Naive thymus-derived CD4-positive, alpha-beta T cell (primary cell): ENCODE measurements at regions not wholly inside any gene's neighbourhood (a gene's known extent, or its start where the extent isn't known, plus 50 kb on each side); places are given as distances from the start of the nearest gene placed in this dataset.

Experiments
- ATAC-seq: fragments of 150-1000 bp; cut with Tn5 transposase; 2 replicates; pipeline ENCODE4 v1.10.0; 2021; ENCODE audit warnings: mild to moderate bottlenecking, moderate library complexity
- CTCF ChIA-PET: fragments of 350-600 bp; sonication (Branson Sonifier 250); formaldehyde crosslinking; loops from one replicate; lab custom pipeline; 2021; ENCODE audit warnings: antibody characterized with exemption; lab: Charles Lee
- POLR2A ChIA-PET: fragments of 350-600 bp; sonication (Branson Sonifier 250); formaldehyde crosslinking; loops from one replicate; lab custom pipeline; 2021; ENCODE audit warnings: antibody characterized with exemption, inconsistent platforms; lab: Charles Lee
- DNase-seq, 9 donors: peaks; one replicate each; pipeline versions ENCODE4 v3.0.0 to v3.0.0-alpha.2; 2020 to 2022; ENCODE audit warnings: mixed read lengths in 1 of 9
- H3K27ac ChIP-seq: one replicate; pipeline ENCODE4 v1.7.0; 2013; ENCODE audit warnings: mild to moderate bottlenecking, low read depth, low read length, moderate library complexity
- H3K27me3 ChIP-seq, 2 donors: one replicate each; pipeline ENCODE4 v1.7.0; 2013; ENCODE audit warnings: low read length in 2 of 2, mild to moderate bottlenecking in 2 of 2, moderate library complexity in 2 of 2; ENCODE audit not compliant: control insufficient read depth in 2 of 2, insufficient read depth in 2 of 2
- H3K36me3 ChIP-seq, 3 experiments: 1 replicate in 2 of 3; 2 replicates in 1 of 3; pipeline ENCODE4 v1.7.0; 2013; ENCODE audit warnings: low read length in 3 of 3, mild to moderate bottlenecking in 3 of 3, moderate library complexity in 1 of 3; ENCODE audit not compliant: insufficient read depth in 3 of 3, control insufficient read depth in 2 of 3
- H3K4me1 ChIP-seq, 2 donors: one replicate each; pipeline ENCODE4 v1.7.0; 2013; ENCODE audit warnings: low read length in 2 of 2, mild to moderate bottlenecking in 2 of 2, moderate library complexity in 1 of 2; ENCODE audit not compliant: control insufficient read depth in 2 of 2, insufficient read depth in 2 of 2
- H3K4me3 ChIP-seq: 2 replicates; pipeline ENCODE4 v1.7.0; 2013; ENCODE audit warnings: mild to moderate bottlenecking, low read length
- H3K9me3 ChIP-seq, 3 experiments: 1 replicate in 2 of 3; 2 replicates in 1 of 3; pipeline ENCODE4 v1.7.0; 2013; ENCODE audit warnings: low read length in 3 of 3; ENCODE audit not compliant: control insufficient read depth in 2 of 3
- H3K27ac Mint-ChIP-seq, 9 donors: one replicate each; pipeline ENCODE4 v1.8.0; 2020 to 2022; ENCODE audit warnings: mixed read lengths in 9 of 9, mild to moderate bottlenecking in 8 of 9, moderate library complexity in 5 of 9, inconsistent platforms in 2 of 9
- H3K27me3 Mint-ChIP-seq, 5 donors: one replicate each; pipeline ENCODE4 v1.8.0; 2021 to 2022; ENCODE audit warnings: mixed read lengths in 5 of 5, mild to moderate bottlenecking in 1 of 5
- H3K36me3 Mint-ChIP-seq, 5 donors: one replicate each; pipeline ENCODE4 v1.8.0; 2020 to 2022; ENCODE audit warnings: mixed read lengths in 5 of 5, mild to moderate bottlenecking in 3 of 5, inconsistent platforms in 1 of 5
- H3K4me1 Mint-ChIP-seq, 7 donors: one replicate each; pipeline ENCODE4 v1.8.0; 2020 to 2022; ENCODE audit warnings: mixed read lengths in 7 of 7, mild to moderate bottlenecking in 3 of 7, inconsistent platforms in 1 of 7
- H3K4me3 Mint-ChIP-seq, 10 donors: one replicate each; pipeline ENCODE4 v1.8.0; 2020 to 2022; ENCODE audit warnings: mild to moderate bottlenecking in 10 of 10, mixed read lengths in 10 of 10, moderate library complexity in 6 of 10, inconsistent platforms in 2 of 10
- H3K9me3 Mint-ChIP-seq, 11 donors: one replicate each; pipeline ENCODE4 v1.8.0; 2020 to 2022; ENCODE audit warnings: mixed read lengths in 11 of 11, mild to moderate bottlenecking in 4 of 11, inconsistent platforms in 1 of 11, moderate library complexity in 1 of 11
- intact Hi-C, 2 donors: fragments of 100-400 bp; cut with micrococcal nuclease; formaldehyde crosslinking; loops; one replicate each; pipeline ENCODE4 v1.15.1; 2023

GRCh38 chr5:92402956-92403702, 1020.0 kb upstream of the ARRDC3 start:
- Histone ChIP-seq H3K27ac (no peak overlapping the region), H3K4me3 (no peak overlapping the region), H3K9me3 (no peaks in the 10 kb centered on the region), H3K27me3 (no peaks in the 10 kb centered on the region), H3K36me3 (no peaks in the 10 kb centered on the region), H3K4me1 (no peaks in the 10 kb centered on the region)
- Mint-ChIP-seq H3K36me3 (no peaks in the 10 kb centered on the region), H3K9me3 (peaks cover 0 to 12% (median 0%) of the 10 kb centered on the region in 11 donors), H3K4me3 (no peak overlapping the region), H3K27ac (no peak overlapping the region), H3K27me3 (no peaks in the 10 kb centered on the region), H3K4me1 (no peaks in the 10 kb centered on the region)
- ATAC-seq (no peak), DNase-seq (no peak)
- intact Hi-C loops = no loop called here
- CTCF ChIA-PET = no interaction called here
- POLR2A ChIA-PET = no interaction called here

GRCh38 chr5:92402045-92402444, 1018.9 kb upstream of the ARRDC3 start:
- no peak for DNase-seq
- no peak overlapping the region for H3K4me3 ChIP-seq
- intact Hi-C loops = no loop called here
- Mint-ChIP-seq H3K27ac (no peak overlapping the region), H3K4me1 (no peaks in the 10 kb centered on the region), H3K4me3 (no peak overlapping the region), H3K9me3 (peaks cover 0 to 7% (median 0%) of the 10 kb centered on the region in 11 donors), H3K27me3 (no peaks in the 10 kb centered on the region), H3K36me3 (no peaks in the 10 kb centered on the region)
- H3K27me3 ChIP-seq = no peaks in the 10 kb centered on the region
- POLR2A ChIA-PET = no interaction called here
- H3K9me3 ChIP-seq = no peaks in the 10 kb centered on the region
- no peak overlapping the region for H3K27ac ChIP-seq
- H3K36me3 ChIP-seq = no peaks in the 10 kb centered on the region
- no peaks in the 10 kb centered on the region for H3K4me1 ChIP-seq
- no peak for ATAC-seq
- CTCF ChIA-PET = no interaction called here

- ChIA-PET CTCF (no interaction called here), POLR2A (no interaction called here)
- Histone ChIP-seq H3K27ac (no peak overlapping the region), H3K4me3 (no peak overlapping the region), H3K9me3 (no peaks in the 10 kb centered on the region), H3K27me3 (no peaks in the 10 kb centered on the region), H3K4me1 (no peaks in the 10 kb centered on the region), H3K36me3 (no peaks in the 10 kb centered on the region)
- intact Hi-C loops = no loop called here
- Mint-ChIP-seq H3K9me3 (peaks cover 0 to 9% (median 0%) of the 10 kb centered on the region in 11 donors), H3K4me3 (no peak overlapping the region), H3K27ac (no peak overlapping the region), H3K36me3 (no peaks in the 10 kb centered on the region), H3K27me3 (no peaks in the 10 kb centered on the region), H3K4me1 (no peaks in the 10 kb centered on the region)
- DNase-seq (no peak), ATAC-seq (no peak)
Observed at GRCh38 chr5:92401492-92401891, 1018.4 kb upstream of the ARRDC3 start.

GRCh38 chr5:92394936-92395335, 1011.8 kb upstream of the ARRDC3 start:
- Mint-ChIP-seq H3K27ac (no peak overlapping the region), H3K27me3 (no peaks in the 10 kb centered on the region), H3K4me1 (no peaks in the 10 kb centered on the region), H3K9me3 (peaks cover 0 to 9% (median 0%) of the 10 kb centered on the region in 11 donors), H3K36me3 (no peaks in the 10 kb centered on the region), H3K4me3 (no peak overlapping the region)
- DNase-seq = no peak
- CTCF ChIA-PET = no interaction called here
- Histone ChIP-seq H3K27ac (no peak overlapping the region), H3K4me3 (no peak overlapping the region), H3K9me3 (no peaks in the 10 kb centered on the region), H3K4me1 (no peaks in the 10 kb centered on the region), H3K27me3 (no peaks in the 10 kb centered on the region), H3K36me3 (no peaks in the 10 kb centered on the region)
- intact Hi-C loops = no loop called here
- ATAC-seq = no peak
- POLR2A ChIA-PET = no interaction called here

GRCh38 chr5:92390657-92391056, 1007.5 kb upstream of the ARRDC3 start:
- intact Hi-C loops = no loop called here
- H3K4me1 ChIP-seq = no peaks in the 10 kb centered on the region
- Mint-ChIP-seq H3K4me3 (no peak overlapping the region), H3K27ac (no peak overlapping the region), H3K36me3 (no peaks in the 10 kb centered on the region), H3K9me3 (peaks cover 0 to 10% (median 0%) of the 10 kb centered on the region in 11 donors), H3K27me3 (no peaks in the 10 kb centered on the region), H3K4me1 (no peaks in the 10 kb centered on the region)
- no peak for DNase-seq
- ChIA-PET CTCF (no interaction called here), POLR2A (no interaction called here)
- H3K9me3 ChIP-seq = no peaks in the 10 kb centered on the region
- no peak overlapping the region for H3K27ac ChIP-seq
- ATAC-seq = no peak
- no peak overlapping the region for H3K4me3 ChIP-seq
- H3K36me3 ChIP-seq = no peaks in the 10 kb centered on the region
- no peaks in the 10 kb centered on the region for H3K27me3 ChIP-seq

GRCh38 chr5:92380069-92380770, 997.1 kb upstream of the ARRDC3 start:
- no peak overlapping the region for H3K4me3 ChIP-seq
- no peaks in the 10 kb centered on the region for H3K36me3 ChIP-seq
- Mint-ChIP-seq H3K4me1 (no peaks in the 10 kb centered on the region), H3K9me3 (peaks cover 0 to 7% (median 0%) of the 10 kb centered on the region in 11 donors), H3K27ac (no peak overlapping the region), H3K36me3 (no peaks in the 10 kb centered on the region), H3K4me3 (no peak overlapping the region), H3K27me3 (no peaks in the 10 kb centered on the region)
- no peaks in the 10 kb centered on the region for H3K4me1 ChIP-seq
- intact Hi-C loops = no loop called here
- H3K9me3 ChIP-seq = no peaks in the 10 kb centered on the region
- DNase-seq (no peak), ATAC-seq (no peak)
- ChIA-PET CTCF (no interaction called here), POLR2A (no interaction called here)
- H3K27ac ChIP-seq = no peak overlapping the region
- no peaks in the 10 kb centered on the region for H3K27me3 ChIP-seq
